ENCODE measurements at regions not wholly inside any gene's neighbourhood (a gene's known extent, or its start where the extent isn't known, plus 50 kb on each side); places are given as distances from the start of the nearest gene placed in this dataset.
A peak's percentile ranks its signal among the peaks of the same experiment; 100 is the strongest.

- TF ChIP-seq CTCF (IDR thresholded peaks at IDR 0.05; ENCODE audit: low read length) (no peak), EZH2phosphoT487 (IDR thresholded peaks at IDR 0.05; ENCODE audit: low read length) (no peak), EZH2 (optimal IDR thresholded peaks at IDR 0.05; ENCODE audit: low read depth, low read length) (no peak)
- no peaks in the 10 kb centered on the region for H4K20me1 ChIP-seq (ENCODE audit: insufficient read depth, low read length)
- H3K9me3 ChIP-seq (replicated peaks; ENCODE audit: insufficient read depth, low read length), result no peaks in the 10 kb centered on the region
- H3K4me2 ChIP-seq (ENCODE audit: low read depth, low read length), result no peak overlapping the region
- no peaks in the 10 kb centered on the region for H3K27me3 ChIP-seq (replicated peaks; ENCODE audit: insufficient read depth, low read length)
- no peak overlapping the region for H3K4me3 ChIP-seq (ENCODE audit: low read length)
- no peaks in the 10 kb centered on the region for H3K79me2 ChIP-seq (ENCODE audit: low read length)
- no peaks in the 10 kb centered on the region for H3K9me2 ChIP-seq (replicated peaks; ENCODE audit: insufficient read depth, low read length)
- 0 out of 2 replicates have a peak, but pooled peaks cover 6% of the 10 kb centered on the region for H3K4me1 ChIP-seq (ENCODE audit: low read length)
- no peak overlapping the region for H2AFZ ChIP-seq (ENCODE audit: low read length)
- no peaks in the 10 kb centered on the region for H3K36me3 ChIP-seq (replicated peaks; ENCODE audit: insufficient read depth, low read length)
- DNase-seq, result peak; percentile 61
- no peak overlapping the region for H3K27ac ChIP-seq (ENCODE audit: low read length)
- no peak overlapping the region for H3K9ac ChIP-seq (ENCODE audit: low read length)
- H3F3A ChIP-seq (ENCODE audit: insufficient read depth, low read length), result no peaks in the 10 kb centered on the region
These were observed 1433.1 kb downstream of the PLA2G4A start for GRCh38 chr1:188261849-188262248.

- no peak for DNase-seq
- H3F3A ChIP-seq (ENCODE audit: insufficient read depth, low read length), result no peaks in the 10 kb centered on the region
- no peak overlapping the region for H3K4me3 ChIP-seq (ENCODE audit: low read length)
- H3K9me3 ChIP-seq (replicated peaks; ENCODE audit: insufficient read depth, low read length), result no peaks in the 10 kb centered on the region
- H3K36me3 ChIP-seq (replicated peaks; ENCODE audit: insufficient read depth, low read length), result no peaks in the 10 kb centered on the region
- H3K4me2 ChIP-seq (ENCODE audit: low read depth, low read length), result no peak overlapping the region
- no peaks in the 10 kb centered on the region for H3K9me2 ChIP-seq (replicated peaks; ENCODE audit: insufficient read depth, low read length)
- H4K20me1 ChIP-seq (ENCODE audit: insufficient read depth, low read length), result no peaks in the 10 kb centered on the region
- no peak for TF ChIP-seq EZH2 (optimal IDR thresholded peaks at IDR 0.05; ENCODE audit: low read depth, low read length)
- no peak for TF ChIP-seq CTCF (IDR thresholded peaks at IDR 0.05; ENCODE audit: low read length)
- no peak for TF ChIP-seq EZH2phosphoT487 (IDR thresholded peaks at IDR 0.05; ENCODE audit: low read length)
- no peak overlapping the region for H3K27ac ChIP-seq (ENCODE audit: low read length)
- no peak overlapping the region for H2AFZ ChIP-seq (ENCODE audit: low read length)
- no peaks in the 10 kb centered on the region for H3K4me1 ChIP-seq (ENCODE audit: low read length)
- H3K27me3 ChIP-seq (replicated peaks; ENCODE audit: insufficient read depth, low read length), result no peaks in the 10 kb centered on the region
- H3K9ac ChIP-seq (ENCODE audit: low read length), result no peak overlapping the region
- H3K79me2 ChIP-seq (ENCODE audit: low read length), result no peaks in the 10 kb centered on the region
These were observed 1441.2 kb downstream of the PLA2G4A start for GRCh38 chr1:188269956-188270355.

- TF ChIP-seq CTCF (IDR thresholded peaks at IDR 0.05; ENCODE audit: low read length), result no peak
- no peak for TF ChIP-seq EZH2phosphoT487 (IDR thresholded peaks at IDR 0.05; ENCODE audit: low read length)
- no peak for TF ChIP-seq EZH2 (optimal IDR thresholded peaks at IDR 0.05; ENCODE audit: low read depth, low read length)
- no peak for DNase-seq
- H3K27ac ChIP-seq (ENCODE audit: low read length), result no peak overlapping the region
- no peaks in the 10 kb centered on the region for H3K9me3 ChIP-seq (replicated peaks; ENCODE audit: insufficient read depth, low read length)
- no peaks in the 10 kb centered on the region for H3K79me2 ChIP-seq (ENCODE audit: low read length)
- H3K36me3 ChIP-seq (replicated peaks; ENCODE audit: insufficient read depth, low read length), result no peaks in the 10 kb centered on the region
- H4K20me1 ChIP-seq (ENCODE audit: insufficient read depth, low read length), result no peaks in the 10 kb centered on the region
- H3F3A ChIP-seq (ENCODE audit: insufficient read depth, low read length), result no peaks in the 10 kb centered on the region
- H3K4me2 ChIP-seq (ENCODE audit: low read depth, low read length), result no peak overlapping the region
- no peak overlapping the region for H2AFZ ChIP-seq (ENCODE audit: low read length)
- H3K27me3 ChIP-seq (replicated peaks; ENCODE audit: insufficient read depth, low read length), result no peaks in the 10 kb centered on the region
- H3K4me3 ChIP-seq (ENCODE audit: low read length), result no peak overlapping the region
- no peaks in the 10 kb centered on the region for H3K4me1 ChIP-seq (ENCODE audit: low read length)
- no peaks in the 10 kb centered on the region for H3K9me2 ChIP-seq (replicated peaks; ENCODE audit: insufficient read depth, low read length)
- H3K9ac ChIP-seq (ENCODE audit: low read length), result no peak overlapping the region
These were observed 1441.7 kb downstream of the PLA2G4A start for GRCh38 chr1:188270497-188270896.

Data from MM.1S (cell line).